Skeletal muscle tissue (tissue), 3 donors: ENCODE measurements at regions not wholly inside any gene's neighbourhood (a gene's known extent, or its start where the extent isn't known, plus 50 kb on each side); places are given as distances from the start of the nearest gene placed in this dataset.

Experiments
- H3K27ac ChIP-seq: one replicate; pipeline ENCODE4 v1.7.0; 2013; ENCODE audit warnings: mild to moderate bottlenecking, low read depth, low read length, inconsistent platforms
- H3K27me3 ChIP-seq, 3 donors: one replicate each; pipeline ENCODE4 v1.7.0; 2013; ENCODE audit warnings: low read length in 3 of 3; ENCODE audit not compliant: control insufficient read depth in 3 of 3, insufficient read depth in 3 of 3
- H3K36me3 ChIP-seq, 3 donors: one replicate each; pipeline ENCODE4 v1.7.0; 2013; ENCODE audit warnings: low read length in 3 of 3; ENCODE audit not compliant: control insufficient read depth in 3 of 3, insufficient read depth in 3 of 3
- H3K4me1 ChIP-seq, 3 donors: one replicate each; pipeline ENCODE4 v1.7.0; 2013; ENCODE audit warnings: low read length in 3 of 3, mild to moderate bottlenecking in 3 of 3; ENCODE audit not compliant: control insufficient read depth in 3 of 3, insufficient read depth in 3 of 3
- H3K4me3 ChIP-seq, 3 donors: one replicate each; pipeline ENCODE4 v1.7.0; 2013; ENCODE audit warnings: low read length in 3 of 3
- H3K9ac ChIP-seq, 3 donors: one replicate each; pipeline ENCODE4 v1.7.0; 2013; ENCODE audit warnings: low read length in 3 of 3, mild to moderate bottlenecking in 3 of 3, moderate library complexity in 2 of 3, low read depth in 1 of 3
- H3K9me3 ChIP-seq, 3 donors: one replicate each; pipeline ENCODE4 v1.7.0; 2013; ENCODE audit warnings: low read length in 3 of 3; ENCODE audit not compliant: control insufficient read depth in 3 of 3
- donor health status: Osteomylitis.

DNA sequence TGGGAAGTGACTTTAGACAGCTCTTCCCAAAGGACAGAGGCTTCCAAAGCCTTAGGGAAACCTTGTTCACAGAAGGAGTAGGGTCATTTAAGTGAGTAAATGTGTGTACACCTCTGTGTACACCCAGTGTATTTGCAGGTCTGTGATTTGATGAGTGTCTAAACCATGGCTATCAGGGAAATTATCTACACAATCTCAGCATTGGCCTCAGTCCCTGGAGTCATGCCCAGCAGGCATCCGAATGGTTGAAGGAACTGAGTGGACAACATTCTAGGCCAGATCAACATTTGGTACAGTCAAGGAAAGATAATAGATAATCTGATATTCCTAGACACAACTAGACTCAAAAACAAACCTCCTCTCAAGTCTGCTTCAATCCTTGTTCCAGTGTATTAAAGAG is 258.4 kb upstream of the DAPK1 start:
- peaks cover 0 to 2% (median 0%) of the 10 kb centered on the region in 3 donors for H3K4me1 ChIP-seq
- H3K4me3 ChIP-seq: no peak overlapping the region
- H3K27me3 ChIP-seq: no peaks in the 10 kb centered on the region
- H3K27ac ChIP-seq: no peak overlapping the region
- no peaks in the 10 kb centered on the region for H3K9me3 ChIP-seq
- no peak overlapping the region for H3K9ac ChIP-seq
- no peaks in the 10 kb centered on the region for H3K36me3 ChIP-seq

DNA sequence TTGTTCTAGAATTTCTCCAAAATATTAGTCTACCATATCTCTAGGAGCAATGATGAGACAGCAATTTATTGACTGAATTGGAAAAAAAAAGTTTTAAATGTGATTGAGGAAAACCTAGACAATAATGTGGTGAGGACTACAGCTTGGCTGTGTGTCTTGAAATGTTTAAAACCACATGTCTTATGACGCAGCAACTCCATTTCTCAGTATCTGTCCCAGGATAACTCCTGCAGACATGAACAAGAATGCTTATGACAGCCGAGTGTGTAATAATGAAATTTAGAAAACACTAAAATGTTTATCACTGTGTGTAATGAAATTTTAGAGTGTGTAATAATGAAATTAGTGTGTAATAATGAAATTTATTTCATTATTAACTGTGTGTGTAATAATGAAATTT is 254.1 kb upstream of the DAPK1 start:
- Histone ChIP-seq H3K27ac (no peak overlapping the region), H3K36me3 (no peaks in the 10 kb centered on the region), H3K27me3 (no peaks in the 10 kb centered on the region), H3K9me3 (no peaks in the 10 kb centered on the region), H3K9ac (no peak overlapping the region), H3K4me1 (no peaks in the 10 kb centered on the region), H3K4me3 (no peak overlapping the region)

- Histone ChIP-seq H3K36me3 (no peaks in the 10 kb centered on the region), H3K9me3 (no peaks in the 10 kb centered on the region), H3K4me1 (no peaks in the 10 kb centered on the region), H3K27me3 (no peaks in the 10 kb centered on the region), H3K27ac (no peak overlapping the region), H3K4me3 (no peak overlapping the region), H3K9ac (no peak overlapping the region)
Observed at GRCh38 chr9:87245271-87245670, 252.4 kb upstream of the DAPK1 start.

GRCh38 chr9:87247097-87247496 is 250.6 kb upstream of the DAPK1 start:
- H3K9me3 ChIP-seq: no peaks in the 10 kb centered on the region

GRCh38 chr9:87249029-87249428 is 248.6 kb upstream of the DAPK1 start:
- Histone ChIP-seq H3K27ac (no peak overlapping the region), H3K9ac (no peak overlapping the region), H3K4me3 (no peak overlapping the region), H3K27me3 (no peaks in the 10 kb centered on the region), H3K4me1 (no peaks in the 10 kb centered on the region), H3K9me3 (no peaks in the 10 kb centered on the region), H3K36me3 (no peaks in the 10 kb centered on the region)

More at GRCh38 chr9:87247097-87247496, 250.6 kb upstream of the DAPK1 start:
- H3K27me3 ChIP-seq: no peaks in the 10 kb centered on the region
- no peaks in the 10 kb centered on the region for H3K4me1 ChIP-seq
- H3K9ac ChIP-seq: no peak overlapping the region
- no peak overlapping the region for H3K4me3 ChIP-seq
- no peak overlapping the region for H3K27ac ChIP-seq
- H3K36me3 ChIP-seq: no peaks in the 10 kb centered on the region

DNA sequence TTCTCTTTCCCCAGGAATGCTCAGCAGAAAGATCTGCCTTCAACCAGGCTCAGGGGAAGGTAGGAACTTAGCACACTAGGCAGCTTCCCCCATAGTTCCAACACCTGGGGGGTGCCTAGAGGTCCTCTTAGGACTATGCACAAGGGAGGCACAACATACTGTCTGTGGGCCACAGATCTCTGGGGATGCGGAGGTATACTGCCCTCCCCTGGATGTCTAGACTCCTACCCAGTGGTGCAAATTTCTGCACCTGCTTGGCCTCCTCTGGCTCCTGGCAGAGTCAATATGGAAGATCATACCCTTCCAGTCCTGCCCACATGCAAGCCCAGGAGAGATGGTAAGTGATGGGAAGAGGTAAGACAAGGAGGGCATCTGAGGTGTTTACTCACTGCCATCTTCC is 247.5 kb upstream of the DAPK1 start:
- H3K9ac ChIP-seq: no peak overlapping the region
- H3K27me3 ChIP-seq: no peaks in the 10 kb centered on the region
- H3K36me3 ChIP-seq: no peaks in the 10 kb centered on the region
- H3K27ac ChIP-seq: no peak overlapping the region
- no peaks in the 10 kb centered on the region for H3K9me3 ChIP-seq
- H3K4me3 ChIP-seq: no peak overlapping the region
- peaks cover 0 to 3% (median 2%) of the 10 kb centered on the region in 3 donors for H3K4me1 ChIP-seq

DNA sequence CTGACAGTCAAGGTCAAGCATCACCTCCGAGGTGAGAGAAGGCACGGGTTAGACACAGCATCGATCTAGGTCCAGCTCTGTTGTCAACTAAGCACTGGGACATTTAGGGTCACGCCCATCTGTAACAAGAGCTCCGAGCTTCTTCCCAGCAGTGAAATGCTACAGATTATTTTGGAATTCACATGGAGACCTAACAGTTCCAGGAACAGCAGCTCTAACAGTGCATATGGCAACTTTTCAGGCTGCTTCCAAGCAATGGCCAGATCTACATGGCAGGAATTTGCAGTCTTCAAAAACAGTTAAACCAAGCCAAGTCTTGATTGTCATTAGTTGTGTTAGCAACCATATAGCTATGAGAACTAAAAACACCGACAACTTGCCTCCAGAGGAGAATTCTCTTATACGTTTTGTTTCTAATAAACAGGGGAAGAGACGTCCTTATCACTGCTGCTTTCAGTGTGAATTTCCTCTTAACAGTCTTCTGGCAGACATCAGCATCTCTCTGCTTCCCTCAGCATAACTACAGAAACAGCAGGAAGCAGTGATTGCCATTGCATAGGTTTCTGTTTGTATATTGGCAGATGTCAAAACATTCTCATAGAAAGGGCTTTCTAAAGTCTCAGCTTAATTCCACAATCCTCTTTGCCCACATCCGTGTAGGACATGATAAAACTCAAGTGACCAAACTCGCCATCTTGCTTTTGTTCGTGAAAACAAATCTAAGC is 242.1 kb upstream of the DAPK1 start:
- Histone ChIP-seq H3K27me3 (no peaks in the 10 kb centered on the region), H3K4me1 (peaks cover 3 to 9% (median 4%) of the 10 kb centered on the region in 3 donors), H3K36me3 (no peaks in the 10 kb centered on the region), H3K4me3 (no peak overlapping the region), H3K9me3 (no peaks in the 10 kb centered on the region), H3K9ac (no peak overlapping the region), H3K27ac (peak overlapping the region; percentile 2)

GRCh38 chr9:87256973-87257372 is 240.7 kb upstream of the DAPK1 start:
- Histone ChIP-seq H3K27me3 (no peaks in the 10 kb centered on the region), H3K9me3 (no peaks in the 10 kb centered on the region), H3K4me1 (peaks cover 3 to 9% (median 4%) of the 10 kb centered on the region in 3 donors), H3K36me3 (no peaks in the 10 kb centered on the region), H3K4me3 (no peak overlapping the region), H3K27ac (no peak overlapping the region), H3K9ac (no peak overlapping the region)

GRCh38 chr9:87259543-87260518 is 237.8 kb upstream of the DAPK1 start:
- Histone ChIP-seq H3K9ac (no peak overlapping the region), H3K27me3 (no peaks in the 10 kb centered on the region), H3K36me3 (no peaks in the 10 kb centered on the region), H3K27ac (peak overlapping the region; percentile 57), H3K9me3 (no peaks in the 10 kb centered on the region), H3K4me3 (no peak overlapping the region), H3K4me1 (peaks cover 3 to 9% (median 4%) of the 10 kb centered on the region in 3 donors)

DNA sequence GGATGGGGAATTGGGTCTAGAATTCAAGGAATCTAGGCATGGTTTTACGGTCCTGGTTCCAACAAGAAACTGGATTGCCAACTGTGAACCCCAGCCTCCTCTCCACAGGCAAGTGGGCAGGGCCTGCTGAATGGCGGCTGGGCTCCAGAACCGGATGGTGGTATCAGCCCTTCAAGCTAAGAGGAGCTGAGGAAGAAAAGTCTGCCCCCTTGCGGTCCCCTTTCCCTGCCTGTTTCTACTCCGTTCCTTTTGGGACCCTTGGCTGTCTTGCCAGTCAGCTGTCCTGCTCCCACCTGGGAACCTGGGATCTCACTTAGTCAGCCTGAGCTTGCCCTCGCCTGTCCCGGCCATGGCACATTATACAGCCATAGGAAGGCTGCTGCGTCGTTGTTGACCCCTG is 234.4 kb upstream of the DAPK1 start:
- Histone ChIP-seq H3K27ac (no peak overlapping the region), H3K4me3 (no peak overlapping the region), H3K9me3 (no peaks in the 10 kb centered on the region), H3K27me3 (no peaks in the 10 kb centered on the region), H3K36me3 (no peaks in the 10 kb centered on the region), H3K4me1 (peaks cover 0 to 8% (median 3%) of the 10 kb centered on the region in 3 donors), H3K9ac (no peak overlapping the region)
